GM18519 (cell line): ENCODE measurements at regions not wholly inside any gene's neighbourhood (a gene's known extent, or its start where the extent isn't known, plus 50 kb on each side); places are given as distances from the start of the nearest gene placed in this dataset.

Experiments
- ATAC-seq: cut with Tn5 transposase; IDR thresholded peaks from one replicate; pipeline ENCODE4 v1.9.1; 2021; ENCODE audit warnings: mild to moderate bottlenecking, moderate library complexity; ENCODE audit not compliant: unreplicated experiment, low FRiP score

- ATAC-seq = no peak
Measured at GRCh38 chr6:148218542-148219258, 123.9 kb upstream of the SASH1 start.

- no peak for ATAC-seq
Measured at GRCh38 chr6:148221196-148221979, 121.2 kb upstream of the SASH1 start.

- no peak for ATAC-seq
Measured at GRCh38 chr6:148222376-148222775, 120.3 kb upstream of the SASH1 start.

- no peak for ATAC-seq
Measured at GRCh38 chr6:148222846-148223245, 119.8 kb upstream of the SASH1 start.

- ATAC-seq = no peak
Measured at GRCh38 chr6:148223424-148223842, 119.2 kb upstream of the SASH1 start.

GRCh38 chr6:148225871-148226270 is 116.8 kb upstream of the SASH1 start:
- ATAC-seq = no peak

- no peak for ATAC-seq
Measured at GRCh38 chr6:148226284-148226683, 116.4 kb upstream of the SASH1 start.

GRCh38 chr6:148231572-148231971 is 111.1 kb upstream of the SASH1 start:
- ATAC-seq = no peak

GRCh38 chr6:148235446-148235845 is 107.2 kb upstream of the SASH1 start:
- ATAC-seq = no peak

GRCh38 chr6:148238713-148239112 is 103.9 kb upstream of the SASH1 start:
- no peak for ATAC-seq

- no peak for ATAC-seq
Measured at GRCh38 chr6:148239215-148239614, 103.4 kb upstream of the SASH1 start.

- ATAC-seq = no peak
Measured at GRCh38 chr6:148239801-148240460, 102.7 kb upstream of the SASH1 start.

GRCh38 chr6:148240461-148240840 is 102.2 kb upstream of the SASH1 start:
- no peak for ATAC-seq

GRCh38 chr6:148240861-148241477 is 101.7 kb upstream of the SASH1 start:
- ATAC-seq = no peak

- no peak for ATAC-seq
Measured at GRCh38 chr6:148242180-148242579, 100.5 kb upstream of the SASH1 start.

- ATAC-seq = no peak
Measured at GRCh38 chr6:148244217-148244935, 98.3 kb upstream of the SASH1 start.

GRCh38 chr6:148247386-148248063 is 95.1 kb upstream of the SASH1 start:
- no peak for ATAC-seq

- no peak for ATAC-seq
Measured at GRCh38 chr6:148249160-148249559, 93.5 kb upstream of the SASH1 start.

GRCh38 chr6:148249679-148250375 is 92.8 kb upstream of the SASH1 start:
- no peak for ATAC-seq
